D341Med (cell line): ENCODE measurements at regions not wholly inside any gene's neighbourhood (a gene's known extent, or its start where the extent isn't known, plus 50 kb on each side); places are given as distances from the start of the nearest gene placed in this dataset.
"Not testable (repeated sequence)": the region's sequence is repeated elsewhere in the genome, so short reads cannot be mapped to it uniquely, and the experiment has no call there.

Experiments
- DNase-seq: peaks from one replicate; pipeline ENCODE4 v3.0.0; 2012; ENCODE audit warnings: low spot score

GRCh38 chr11:81192516-81192915 lies 1541.1 kb downstream of the FAM181B start:
- DNase-seq, result no peak

DNA sequence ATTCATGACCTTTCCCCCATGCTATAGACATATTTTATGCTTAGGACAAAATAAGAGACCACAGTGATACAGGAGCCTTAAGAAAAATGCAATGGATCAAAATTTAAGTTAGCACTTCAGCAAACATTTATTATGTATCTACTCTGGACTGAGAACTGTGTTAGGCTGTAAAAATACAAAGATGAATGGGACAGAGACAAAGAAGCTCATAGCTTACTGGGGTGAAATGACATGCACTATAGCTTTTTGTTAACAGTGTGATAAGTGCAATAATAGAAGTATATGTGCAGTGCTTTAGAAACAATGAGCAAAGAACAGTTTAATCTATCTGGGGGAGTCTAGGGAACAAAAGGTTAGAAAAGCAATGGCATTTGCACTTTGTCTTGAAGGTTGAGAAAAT lies 1543.1 kb downstream of the FAM181B start:
- no peak for DNase-seq

- DNase-seq, result not testable (repeated sequence)
Measured at GRCh38 chr11:81187033-81187432, 1546.6 kb downstream of the FAM181B start.

DNA sequence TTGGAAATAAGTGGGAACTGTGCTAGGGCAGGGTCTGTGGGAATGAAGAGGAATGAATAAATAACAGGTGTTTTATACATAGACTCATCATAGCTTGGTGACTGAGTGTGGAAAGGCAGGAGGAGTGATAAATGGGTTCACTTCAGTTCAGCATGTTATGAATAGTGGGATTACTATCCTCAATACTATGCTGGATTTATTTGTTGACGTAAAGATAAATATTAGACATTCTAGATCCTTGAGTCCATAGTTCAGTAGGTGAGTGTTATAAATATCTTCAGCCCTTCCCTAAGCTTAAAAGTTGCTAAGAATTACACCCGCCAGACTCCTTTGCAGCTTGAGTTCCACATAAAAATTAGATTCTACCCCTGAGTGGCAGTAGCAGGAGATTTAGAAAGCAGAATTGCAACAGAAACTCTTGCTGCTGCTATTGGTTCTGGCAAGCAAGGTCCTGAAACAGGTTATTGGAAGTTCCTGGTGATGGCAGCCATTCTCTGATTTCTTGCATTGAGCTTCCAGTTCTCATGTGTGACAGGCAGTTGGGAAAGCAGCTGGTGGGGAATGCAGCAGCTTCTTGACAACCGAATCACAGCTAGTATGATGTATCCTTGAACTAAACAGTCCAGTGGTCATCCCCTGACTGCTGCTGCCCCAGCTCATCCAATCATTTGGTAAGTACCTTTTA lies 1558.9 kb downstream of the FAM181B start:
- no peak for DNase-seq

- no peak for DNase-seq
Measured at GRCh38 chr11:81165164-81165563, 1568.5 kb downstream of the FAM181B start.

DNA sequence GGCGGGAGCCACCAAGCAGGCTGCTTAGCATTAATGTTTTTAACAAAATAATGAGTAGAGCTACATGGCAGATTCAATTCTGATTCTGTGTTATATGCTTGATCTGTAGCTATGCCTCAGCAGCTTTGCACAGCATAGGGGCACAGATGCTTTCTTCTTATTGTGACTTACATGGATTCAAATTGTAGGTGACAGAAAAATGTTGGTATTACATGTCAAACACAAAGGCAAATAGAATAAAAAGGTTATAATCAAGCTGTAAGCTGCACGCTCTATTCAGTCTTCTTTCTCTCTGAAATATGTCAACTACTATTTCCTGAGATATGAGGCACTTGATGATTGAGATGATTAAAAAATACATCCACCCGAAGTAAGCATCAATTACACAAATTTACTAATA lies 1573.8 kb downstream of the FAM181B start:
- no peak for DNase-seq

DNA sequence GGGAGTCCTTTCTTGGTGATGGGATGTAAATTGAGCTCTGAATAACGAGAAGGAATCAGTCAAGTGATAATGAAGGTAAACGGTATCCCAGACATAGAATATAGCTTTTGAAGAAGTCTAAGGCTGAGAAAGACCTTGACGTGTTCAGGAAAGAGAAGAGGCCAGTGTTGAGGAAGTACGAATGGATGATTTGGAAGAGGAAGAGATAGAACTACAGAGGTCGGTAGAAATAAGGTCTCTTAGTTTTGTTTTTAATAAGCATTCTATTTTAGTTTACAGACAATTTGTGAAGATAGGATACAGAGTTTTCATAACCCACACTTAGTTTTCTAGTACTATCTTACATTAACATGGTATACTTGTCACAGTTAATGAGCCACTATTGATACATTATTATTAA lies 1598.1 kb downstream of the FAM181B start:
- DNase-seq, result no peak

- no peak for DNase-seq
Measured at GRCh38 chr11:81129618-81130017, 1604.0 kb downstream of the FAM181B start.

DNA sequence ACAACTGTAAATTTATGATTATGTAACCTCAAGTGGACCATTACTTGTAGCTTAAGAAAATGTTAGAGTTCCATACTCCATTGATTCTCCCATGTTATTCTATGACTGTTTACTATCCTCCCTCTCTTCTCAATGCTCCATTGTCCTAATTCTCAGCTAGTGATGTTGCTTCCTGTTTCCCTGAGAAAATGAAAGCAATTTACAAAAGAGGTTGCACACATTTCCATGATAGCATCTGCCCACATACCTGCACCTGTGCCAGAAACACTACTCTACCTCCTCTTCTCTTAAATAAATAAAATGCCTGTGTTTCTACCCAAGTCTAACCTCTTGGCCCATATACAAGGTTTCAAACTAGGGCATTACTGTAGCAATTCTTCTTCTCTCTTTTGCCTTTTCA lies 1620.9 kb downstream of the FAM181B start:
- no peak for DNase-seq

GRCh38 chr11:81104051-81104450 lies 1629.6 kb downstream of the FAM181B start:
- no peak for DNase-seq

GRCh38 chr11:81098471-81098870 lies 1635.2 kb downstream of the FAM181B start:
- no peak for DNase-seq

GRCh38 chr11:81092522-81092921 lies 1641.1 kb downstream of the FAM181B start:
- no peak for DNase-seq

GRCh38 chr11:81089242-81089641 lies 1644.4 kb downstream of the FAM181B start:
- no peak for DNase-seq

- no peak for DNase-seq
Measured at GRCh38 chr11:81080476-81080875, 1639.6 kb upstream of the TENM4 start.

DNA sequence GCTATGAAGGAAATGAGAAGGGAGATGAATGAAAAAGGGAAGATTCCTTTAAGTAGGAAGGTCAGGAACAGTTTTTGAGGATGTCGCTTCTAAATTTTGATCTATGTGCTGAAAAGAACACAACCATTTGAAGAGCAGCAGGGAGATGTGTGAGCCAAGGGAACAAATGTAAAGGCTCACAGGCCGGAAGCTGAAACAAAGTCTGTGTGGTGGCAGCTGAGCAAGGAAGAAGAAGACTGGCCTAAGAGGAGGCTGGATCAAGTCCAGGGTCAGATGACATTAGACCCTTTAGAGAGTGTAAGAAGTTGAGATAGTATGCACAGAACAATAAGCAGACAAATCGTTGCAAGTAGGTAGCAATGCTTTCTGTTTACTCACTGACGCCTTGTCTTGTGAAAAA lies 1631.4 kb upstream of the TENM4 start:
- DNase-seq, result no peak

- DNase-seq, result no peak
Measured at GRCh38 chr11:81071606-81072005, 1630.8 kb upstream of the TENM4 start.

GRCh38 chr11:81070948-81071347 lies 1630.1 kb upstream of the TENM4 start:
- no peak for DNase-seq

DNA sequence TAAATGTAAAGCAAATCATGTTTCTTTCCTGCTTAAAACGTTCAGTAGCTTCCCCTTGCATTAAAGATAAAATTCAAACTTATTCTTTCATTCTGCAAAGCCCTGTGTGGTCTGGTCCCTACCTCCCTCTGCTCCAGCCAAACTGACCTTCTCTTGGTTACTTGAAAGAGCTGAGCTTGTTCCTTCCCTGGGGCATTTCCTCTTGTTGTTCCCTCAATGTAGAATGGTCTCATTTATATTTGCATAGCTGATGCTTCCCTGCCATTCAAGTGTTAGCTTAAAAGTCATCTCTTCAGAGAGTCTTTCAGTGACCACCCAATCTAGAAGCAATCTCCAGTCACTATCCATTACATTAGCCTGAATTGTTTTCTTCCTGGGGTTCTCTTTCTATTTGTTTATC lies 1618.5 kb upstream of the TENM4 start:
- DNase-seq, result no peak

DNA sequence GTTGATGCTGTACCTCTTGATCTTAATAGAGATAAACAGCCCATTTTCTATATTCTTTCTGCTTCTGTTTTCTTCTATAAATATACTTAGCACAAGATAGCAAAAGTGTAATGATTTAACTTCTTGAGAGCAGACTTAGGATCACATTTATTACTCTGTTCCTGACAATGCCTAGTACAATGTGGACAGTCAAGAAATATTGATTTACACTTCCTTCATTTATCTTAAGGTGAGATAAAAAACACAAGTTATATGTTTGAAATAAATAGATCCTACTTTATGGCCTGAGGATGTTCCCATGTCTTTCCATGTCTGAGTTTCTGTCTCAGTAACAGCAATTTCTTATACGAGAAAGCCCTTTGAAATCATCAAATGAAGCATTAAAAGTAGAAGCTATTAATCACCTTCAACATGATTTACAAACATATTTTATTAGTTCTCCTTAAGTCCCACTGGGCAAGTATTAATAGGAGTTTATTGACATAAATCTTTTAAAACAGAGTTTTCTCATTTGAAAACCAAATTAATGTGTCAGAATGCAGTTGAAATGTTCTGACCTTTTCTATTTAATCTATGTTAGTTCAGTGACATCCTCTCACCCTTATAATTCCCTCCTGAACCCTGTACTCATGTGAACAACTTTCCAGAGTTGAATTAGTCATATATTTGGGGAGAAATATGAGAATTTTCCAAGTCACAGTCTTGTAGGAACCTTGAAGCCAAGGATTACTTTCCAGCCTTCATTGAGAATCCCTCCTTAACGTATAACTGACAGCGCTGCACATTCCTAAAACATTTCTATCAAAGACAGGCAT lies 1611.7 kb upstream of the TENM4 start:
- no peak for DNase-seq

DNA sequence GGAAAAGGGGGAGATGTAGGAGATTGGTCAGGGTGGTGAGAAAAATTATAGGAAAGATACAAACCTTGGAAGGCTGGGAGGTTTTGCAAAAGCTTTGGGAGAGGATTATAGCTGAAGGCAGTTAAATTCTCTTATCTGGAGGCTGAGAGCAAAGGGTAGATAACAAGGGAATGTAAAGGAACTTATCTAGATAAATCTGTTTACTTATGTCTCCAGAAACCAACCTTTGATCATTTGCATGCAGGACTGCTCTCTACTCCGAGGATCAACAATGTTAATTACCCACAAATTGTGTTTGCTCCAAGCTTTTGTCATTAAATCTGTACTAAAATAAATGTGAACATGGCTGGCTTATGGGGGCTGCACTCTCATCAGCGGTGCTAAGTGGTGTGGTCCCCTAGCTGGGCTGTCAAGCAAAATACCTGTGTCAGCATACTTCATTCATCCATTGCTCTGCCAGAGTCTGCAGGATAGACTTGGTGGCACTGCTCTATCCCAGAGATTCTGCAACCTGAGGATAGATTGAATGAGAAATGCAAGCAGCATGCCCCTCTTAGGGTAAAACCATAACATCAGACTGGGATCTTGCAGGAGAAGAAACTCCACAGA lies 1599.2 kb upstream of the TENM4 start:
- no peak for DNase-seq

DNA sequence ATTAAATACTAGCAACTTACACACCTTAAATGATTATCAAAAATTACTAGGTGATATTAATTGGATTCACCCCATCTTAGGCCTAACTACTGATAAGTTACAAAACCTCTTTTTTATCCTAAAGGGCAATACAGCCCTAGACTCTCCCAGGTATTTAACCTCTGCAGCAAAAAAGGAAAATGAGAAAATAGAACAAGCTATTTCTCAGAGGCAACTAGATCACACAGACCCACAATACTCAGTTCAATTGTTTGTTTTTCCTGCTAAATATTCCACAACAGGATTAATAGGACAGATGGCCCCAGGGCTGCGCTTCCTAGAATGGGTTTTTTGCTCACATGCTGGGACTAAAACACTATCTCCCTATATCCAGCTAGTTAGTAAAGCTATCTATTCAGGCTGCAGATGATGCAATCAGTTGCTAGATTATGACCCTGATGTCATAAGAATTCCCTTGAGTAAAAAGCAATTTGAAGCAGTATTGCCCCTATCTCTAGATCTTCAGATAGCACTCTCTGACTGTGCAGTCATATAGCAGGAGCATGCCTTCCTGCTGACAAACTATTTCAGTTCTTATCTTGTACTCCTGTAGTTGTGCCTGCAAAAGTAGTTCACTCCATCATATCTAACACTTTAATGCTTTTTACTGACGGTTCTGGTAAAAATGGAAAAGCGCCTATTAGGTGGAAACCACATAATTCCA lies 1595.5 kb upstream of the TENM4 start:
- no peak for DNase-seq

DNA sequence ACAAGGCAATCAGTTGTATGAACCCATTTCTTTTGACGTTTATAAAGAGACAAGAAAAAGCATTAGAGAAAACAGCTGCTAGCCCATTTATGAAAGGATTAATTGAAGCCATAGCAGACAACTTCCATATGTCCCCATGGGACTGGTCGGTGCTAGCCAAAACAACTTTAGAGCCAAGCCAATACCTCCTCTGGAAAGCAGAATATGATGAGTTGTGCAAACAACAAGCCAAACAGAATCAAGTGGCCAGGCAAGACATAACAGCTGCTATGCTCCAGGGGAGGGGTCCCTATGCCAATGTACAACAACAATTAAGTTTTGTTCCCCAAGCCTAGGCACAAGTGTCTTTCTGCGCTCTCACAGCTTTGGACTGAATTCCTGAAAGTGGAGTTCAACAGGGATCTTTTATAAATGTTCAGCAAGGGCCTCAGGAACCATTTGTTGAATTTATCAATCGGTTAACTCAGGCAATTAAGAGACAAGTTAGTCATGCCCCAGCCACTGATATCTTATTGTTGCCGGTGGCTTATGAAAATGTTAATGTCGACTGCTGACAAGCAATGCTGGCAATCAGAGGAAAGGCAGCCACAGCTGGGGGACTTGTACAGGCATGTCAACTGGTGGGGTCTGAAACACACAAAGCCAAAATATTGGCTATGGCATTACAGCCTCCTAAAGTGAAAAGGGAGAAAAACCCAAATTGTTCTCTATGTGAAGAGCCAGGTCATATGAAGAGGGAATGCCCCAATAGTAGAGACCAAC lies 1593.1 kb upstream of the TENM4 start:
- DNase-seq, result no peak
